NCI-H82 treated with DMSO at 0.1 percent for 48 hours (cell line): ENCODE measurements at regions not wholly inside any gene's neighbourhood (a gene's known extent, or its start where the extent isn't known, plus 50 kb on each side); places are given as distances from the start of the nearest gene placed in this dataset.
"Not testable (repeated sequence)": the region's sequence is repeated elsewhere in the genome, so short reads cannot be mapped to it uniquely, and the experiment has no call there.

Experiments
- DNase-seq: peaks from one replicate; lab custom pipeline; 2025; ENCODE audit not compliant: unreplicated experiment; lab: John Stamatoyannopoulos, UW

DNA sequence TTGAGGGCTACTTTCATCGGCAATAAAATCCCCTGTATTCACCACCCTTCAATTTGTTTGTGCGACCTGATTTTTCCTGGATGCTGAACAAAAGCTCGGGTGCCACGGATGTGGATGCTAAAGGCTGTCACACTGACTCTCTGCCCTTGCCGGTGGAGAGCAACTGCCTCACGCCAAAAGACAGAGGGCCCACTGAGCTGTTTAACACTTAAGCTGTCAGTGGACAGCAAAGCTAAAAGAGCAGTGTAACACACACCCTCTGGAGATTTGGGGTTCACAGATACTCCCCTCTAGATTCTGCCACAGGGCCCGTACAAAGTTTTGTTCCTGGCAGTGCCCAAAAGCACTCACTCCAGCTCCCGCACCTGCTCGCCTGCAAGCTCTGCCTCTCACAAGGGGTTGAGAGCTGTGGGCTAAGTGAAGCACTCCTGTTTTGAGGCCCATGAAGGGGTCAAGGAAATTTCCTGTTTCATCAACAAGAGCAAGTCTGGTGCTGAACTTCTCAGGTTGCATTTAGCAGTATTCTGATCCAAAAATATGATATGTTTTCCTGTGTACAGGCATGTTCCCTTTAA lies 1571.9 kb downstream of the ADGRL3 start:
- DNase-seq = no peak

DNA sequence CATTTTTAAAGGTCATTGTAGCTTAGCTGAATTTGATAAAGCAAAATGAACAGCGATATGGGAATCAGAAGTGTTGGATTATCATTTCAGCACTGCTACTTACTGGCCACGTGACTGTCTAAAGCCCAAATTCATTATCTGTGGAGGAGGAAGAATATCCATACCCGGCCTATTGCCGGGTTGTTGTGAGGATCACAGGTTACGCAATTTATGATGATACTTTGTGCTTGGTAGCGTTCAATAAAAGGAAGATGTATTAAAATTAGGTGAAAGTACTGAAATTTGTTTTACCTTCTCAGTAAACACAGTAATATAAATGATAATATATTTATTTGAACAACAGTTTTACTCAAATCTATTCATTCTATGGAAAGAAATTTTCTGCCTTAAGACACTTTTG lies 1540.2 kb downstream of the ADGRL3 start:
- DNase-seq = no peak

DNA sequence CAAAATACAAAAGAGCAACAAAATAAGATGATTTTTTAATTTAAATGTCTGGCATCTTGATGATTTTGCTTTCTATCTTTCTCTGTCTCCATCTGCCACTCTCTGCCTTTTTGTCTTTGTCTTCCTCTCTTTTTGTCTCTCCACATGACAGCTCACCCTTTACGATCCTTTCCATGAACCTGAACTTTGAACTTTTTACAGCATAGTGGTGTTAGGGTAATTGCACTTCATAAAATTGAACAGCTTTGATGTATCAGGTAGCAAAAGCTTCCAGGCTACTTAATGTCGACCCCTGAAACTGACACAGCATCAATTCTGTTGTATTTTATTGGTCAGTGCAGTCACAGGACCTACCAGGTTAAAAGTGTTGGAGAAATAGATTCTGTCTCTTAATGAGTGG lies 1517.0 kb downstream of the ADGRL3 start:
- no peak for DNase-seq

DNA sequence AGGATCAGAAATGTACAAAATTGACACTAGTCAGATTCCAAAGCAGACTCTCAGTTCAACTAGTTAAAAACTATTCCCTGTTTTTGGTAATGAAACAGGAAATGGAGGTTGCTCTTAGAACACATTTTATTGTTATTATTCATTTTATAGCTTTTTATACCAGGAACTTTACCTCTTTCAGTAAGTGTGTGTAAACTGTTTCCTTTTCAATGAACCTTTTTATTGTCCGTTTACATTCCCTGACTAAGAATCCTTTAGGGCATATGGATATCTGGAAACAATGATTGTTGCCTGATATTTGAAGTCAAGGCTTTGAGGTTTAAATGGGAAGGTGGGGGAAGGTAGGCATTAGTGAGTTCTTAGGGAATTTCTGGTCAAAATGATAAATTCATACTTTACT lies 1511.4 kb downstream of the ADGRL3 start:
- no peak for DNase-seq

DNA sequence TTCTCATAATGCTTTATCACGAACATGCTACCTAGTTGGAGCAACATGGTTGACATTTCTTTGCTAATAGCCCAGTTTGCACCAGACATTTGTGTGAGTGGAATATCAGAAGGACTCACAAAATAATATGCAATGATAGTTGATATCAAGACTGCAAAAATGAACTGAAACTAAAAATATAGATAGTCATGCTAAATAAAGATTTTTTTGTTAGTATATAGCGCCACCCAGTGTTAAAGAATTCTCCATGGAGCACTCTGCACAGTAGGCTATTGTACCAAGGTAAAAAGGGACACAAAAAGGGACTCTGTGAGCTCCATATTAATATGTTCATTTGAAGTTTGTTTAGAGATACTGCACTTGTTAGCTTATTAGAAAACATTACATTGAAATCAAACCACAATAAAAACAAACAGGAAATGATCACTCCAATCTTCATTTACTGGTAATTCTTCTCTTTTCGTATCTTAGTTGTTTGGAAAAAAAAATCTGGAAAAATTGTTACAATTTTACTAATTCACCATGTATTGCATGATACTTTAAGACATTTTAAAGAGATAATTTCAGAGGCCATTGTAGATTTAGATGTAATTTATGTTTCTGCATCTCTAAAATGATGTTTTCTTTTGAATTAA lies 1509.6 kb downstream of the ADGRL3 start:
- peak; percentile 1 for DNase-seq

DNA sequence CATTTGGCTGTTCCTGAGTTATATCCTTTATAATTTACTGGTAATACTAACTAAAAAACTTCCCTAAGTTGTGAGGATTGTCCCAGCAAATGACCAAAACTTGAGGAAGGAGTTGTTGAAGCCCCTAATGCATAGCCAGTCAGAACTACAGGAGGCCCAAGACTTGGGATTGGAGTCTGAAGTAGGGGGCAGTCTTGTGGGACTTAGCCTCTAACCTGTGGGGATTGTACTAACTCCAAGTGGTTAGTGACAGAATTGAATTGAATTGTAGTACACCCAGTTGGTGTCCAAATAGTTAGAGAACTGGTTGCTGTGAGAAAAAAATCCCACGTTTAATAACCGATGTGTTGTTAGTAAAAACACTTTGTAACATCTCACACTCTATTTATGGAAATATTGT lies 1506.3 kb downstream of the ADGRL3 start:
- no peak for DNase-seq

DNA sequence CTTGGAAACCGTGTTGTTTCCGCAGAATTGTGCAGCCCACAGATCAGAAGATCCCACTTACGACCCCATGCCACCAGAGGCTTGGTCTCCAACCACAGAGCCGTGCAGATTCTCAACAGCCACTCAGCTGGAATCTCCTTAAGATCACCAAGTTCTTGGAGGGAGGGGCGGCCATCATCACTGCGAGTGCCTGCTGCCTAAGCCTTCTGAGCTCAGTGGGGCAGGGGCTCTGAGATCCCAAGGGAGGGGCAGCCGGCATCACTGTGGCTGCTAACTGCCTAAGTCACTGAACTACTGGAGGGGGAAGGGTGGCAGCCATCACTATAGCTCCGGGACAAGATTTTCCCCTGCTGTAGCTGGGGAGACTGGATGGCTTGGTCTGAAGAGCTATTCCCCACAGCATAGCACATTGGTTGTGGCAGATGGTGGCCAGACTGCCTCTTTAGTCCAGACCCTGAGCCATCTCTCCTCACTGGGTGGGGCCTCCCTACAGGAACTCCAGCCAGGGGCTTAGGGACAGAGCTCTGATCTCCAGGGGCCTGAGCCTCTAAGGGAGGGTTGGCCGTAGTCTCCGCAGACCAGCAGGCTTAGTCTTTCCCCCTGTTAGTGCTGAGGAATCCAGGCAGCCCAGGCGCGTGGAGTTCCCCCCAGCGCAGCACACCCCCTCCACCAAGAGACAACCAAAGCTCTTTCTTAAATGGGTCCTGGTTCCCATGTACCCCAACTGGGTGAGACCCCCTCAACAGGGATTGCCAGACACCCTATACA lies 1483.9 kb downstream of the ADGRL3 start:
- DNase-seq = no peak

DNA sequence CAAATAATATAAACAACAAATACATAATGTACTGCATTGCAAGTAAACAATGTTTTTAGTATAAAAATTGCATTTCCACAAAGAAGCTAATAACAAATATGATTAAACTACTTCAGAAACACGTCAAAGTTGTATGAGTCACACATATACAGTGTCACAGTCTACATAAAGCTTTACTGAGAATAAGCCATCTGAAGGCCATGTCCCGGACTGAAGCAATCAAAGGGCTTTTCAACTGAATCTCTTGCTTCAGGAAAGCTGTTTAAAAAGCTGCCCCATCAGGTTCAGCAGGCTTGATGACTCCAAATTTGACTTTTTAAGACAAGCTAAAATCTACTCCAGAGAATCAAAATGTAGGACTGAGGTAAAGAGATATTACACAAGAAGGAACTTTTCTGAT lies 1476.8 kb downstream of the ADGRL3 start:
- no peak for DNase-seq

DNA sequence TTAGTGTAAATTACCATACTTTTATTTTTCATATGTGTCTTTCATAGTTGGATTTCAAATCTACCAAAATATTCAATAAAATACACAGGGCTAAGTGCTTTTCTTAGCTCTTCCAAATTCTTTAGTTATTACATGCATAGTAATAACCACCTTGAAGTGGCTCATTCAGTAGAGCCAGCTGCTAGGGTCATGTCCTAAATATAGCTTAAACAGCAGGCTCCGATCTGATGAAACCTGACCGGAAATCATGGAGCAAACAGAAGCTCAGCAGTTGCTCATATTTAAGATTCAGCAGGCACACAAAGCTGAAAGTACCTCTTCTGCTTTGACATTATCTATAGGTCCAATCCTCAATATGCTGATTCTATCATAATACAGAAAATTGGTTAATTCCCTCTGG lies 1470.4 kb downstream of the ADGRL3 start:
- DNase-seq = no peak

DNA sequence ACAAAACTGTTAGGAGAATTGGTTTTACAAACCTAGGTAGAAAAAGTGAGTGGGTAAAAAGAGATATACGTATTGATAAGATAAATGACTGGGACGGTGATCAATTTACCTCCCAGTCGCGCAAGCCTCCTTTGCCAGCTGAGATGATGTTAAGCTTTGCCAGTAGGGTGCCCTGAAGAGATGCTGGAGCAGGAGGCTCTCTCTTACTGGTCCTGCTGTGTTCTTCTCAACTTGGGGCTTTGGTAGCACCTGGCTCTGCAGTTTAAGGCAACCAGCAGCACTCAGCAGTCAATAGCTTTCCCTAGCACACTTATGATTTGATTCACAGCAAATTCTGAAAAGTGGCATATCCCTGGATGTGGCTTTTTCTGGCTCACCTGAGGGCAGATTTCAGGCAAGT lies 1461.7 kb downstream of the ADGRL3 start:
- no peak for DNase-seq

DNA sequence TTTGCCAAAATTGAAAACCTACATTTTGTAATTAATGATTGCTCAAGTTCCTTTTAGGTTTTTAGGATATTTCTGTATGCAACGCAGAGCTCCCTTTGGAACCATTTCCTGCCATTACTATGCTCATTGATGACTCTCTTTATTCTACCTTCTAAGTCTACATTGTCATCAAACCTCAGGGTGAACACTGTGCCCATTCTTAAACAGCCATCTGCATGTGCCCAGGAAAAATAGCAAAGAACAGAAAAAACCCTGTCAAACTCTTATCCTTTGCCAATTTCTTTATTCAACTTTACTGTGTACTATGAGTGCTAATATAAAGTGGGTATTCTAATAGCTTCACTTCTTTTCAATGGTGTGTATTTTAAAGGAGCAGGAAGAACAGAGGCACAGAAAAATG lies 1455.9 kb downstream of the ADGRL3 start:
- no peak for DNase-seq

DNA sequence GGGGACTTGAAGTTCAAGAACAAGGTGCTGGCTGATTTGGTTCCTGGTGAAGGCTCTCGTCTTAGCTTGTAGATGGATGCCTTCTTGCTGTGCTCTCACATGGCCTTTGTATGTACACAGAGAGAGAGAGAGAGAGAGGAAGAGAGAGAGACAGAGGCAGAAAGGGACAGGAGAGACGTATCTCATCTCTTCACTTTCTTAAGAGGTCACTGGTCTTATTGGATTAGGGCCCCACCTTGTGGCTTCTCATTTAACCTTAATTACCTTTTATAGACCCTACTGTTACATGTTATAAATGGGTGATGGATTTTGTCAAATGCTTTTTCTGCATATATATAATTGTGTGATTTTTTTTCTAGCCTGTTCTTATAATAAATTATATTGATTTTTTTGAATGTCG lies 1444.2 kb downstream of the ADGRL3 start:
- peak; percentile 33 for DNase-seq

DNA sequence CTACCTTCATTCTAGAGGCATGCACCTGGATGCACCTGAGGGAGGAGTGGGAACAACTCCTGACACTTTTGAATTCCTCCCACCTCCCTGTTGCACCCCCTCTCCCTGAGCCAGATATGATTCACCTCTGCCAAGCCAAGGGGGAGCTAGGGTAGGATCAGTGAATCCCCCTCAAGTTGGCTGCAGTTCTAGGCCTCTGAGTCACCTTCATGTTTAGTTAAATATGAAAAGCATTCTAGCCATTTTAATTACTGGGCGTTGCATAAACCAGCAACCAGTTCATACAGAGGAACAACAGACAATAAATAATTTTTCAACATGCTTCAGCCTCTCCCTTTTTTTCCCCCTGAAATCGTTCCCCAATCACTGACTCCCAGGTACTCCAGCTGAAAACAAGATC lies 1440.2 kb downstream of the ADGRL3 start:
- no peak for DNase-seq

DNA sequence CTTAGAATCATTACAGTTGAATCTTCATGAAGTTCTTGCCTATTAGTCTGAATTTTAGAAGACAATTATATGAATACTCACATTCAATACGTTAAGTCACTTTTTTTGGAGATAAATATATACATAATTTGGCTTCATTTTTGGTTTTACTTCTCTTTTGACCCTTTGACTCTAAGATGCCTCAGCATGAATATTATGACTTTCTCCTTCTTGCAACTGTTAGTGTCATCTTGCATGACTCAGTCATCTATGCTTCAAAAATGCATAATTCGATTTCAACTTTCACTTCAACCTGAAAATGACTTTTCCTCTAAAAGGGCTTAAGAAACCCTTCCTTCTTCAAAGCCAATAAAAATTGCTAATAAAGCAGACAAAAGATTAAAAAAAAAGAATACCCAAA lies 1427.5 kb downstream of the ADGRL3 start:
- DNase-seq = no peak

DNA sequence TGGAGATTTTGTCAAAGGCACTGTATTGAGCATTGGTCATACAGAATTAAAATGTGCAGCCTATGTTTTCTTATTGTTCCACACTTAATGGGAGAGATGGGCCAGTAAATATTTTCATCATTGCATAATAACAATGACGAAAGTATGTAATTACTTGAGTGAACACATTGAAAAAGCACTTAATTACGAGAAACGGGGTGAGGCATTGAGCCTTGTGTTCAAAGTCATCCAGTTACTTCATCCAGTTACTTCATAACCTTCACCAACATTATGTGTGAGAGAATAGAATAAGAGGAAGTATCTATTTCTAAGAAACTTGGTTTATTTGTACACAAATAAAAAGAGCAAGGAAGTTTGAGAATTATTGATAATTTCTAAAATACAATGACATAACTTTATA lies 1427.0 kb downstream of the ADGRL3 start:
- no peak for DNase-seq

DNA sequence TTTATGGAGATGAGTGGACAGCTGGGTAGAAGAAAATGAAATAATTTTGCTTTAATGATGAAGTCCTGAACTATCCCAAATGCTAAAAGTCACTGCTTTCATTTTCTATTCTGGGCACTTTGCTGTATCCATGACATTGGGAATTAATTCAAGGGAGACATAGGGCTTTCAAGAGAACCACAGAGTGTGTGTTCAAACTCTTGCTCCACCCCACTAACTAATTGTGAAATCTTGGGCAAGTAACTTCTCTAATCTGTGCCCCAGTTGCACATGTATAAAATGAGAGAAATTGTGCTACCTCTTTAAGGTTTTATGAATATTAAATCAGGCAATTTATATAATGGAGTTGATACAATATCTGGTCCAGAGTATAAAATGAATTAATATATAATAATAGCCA lies 1422.0 kb downstream of the ADGRL3 start:
- DNase-seq = no peak

DNA sequence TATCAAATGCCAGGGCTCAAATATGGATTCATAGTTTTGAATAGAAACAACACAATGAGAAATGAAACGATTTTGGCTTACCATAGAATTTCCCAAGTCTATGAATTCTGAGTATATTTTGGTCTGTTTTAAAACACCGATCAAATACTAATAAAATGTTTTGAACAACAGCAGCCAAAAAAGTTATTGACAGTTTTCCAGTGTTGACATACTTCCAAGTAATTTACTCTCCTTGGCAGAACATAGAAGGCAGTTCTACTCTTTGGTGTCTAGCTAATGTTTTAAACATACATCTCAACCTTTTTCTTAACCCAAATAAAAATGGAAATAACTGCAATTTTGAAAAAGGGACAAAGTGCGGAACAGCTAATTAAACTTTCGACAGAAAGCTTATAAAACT lies 1419.8 kb downstream of the ADGRL3 start:
- no peak for DNase-seq

DNA sequence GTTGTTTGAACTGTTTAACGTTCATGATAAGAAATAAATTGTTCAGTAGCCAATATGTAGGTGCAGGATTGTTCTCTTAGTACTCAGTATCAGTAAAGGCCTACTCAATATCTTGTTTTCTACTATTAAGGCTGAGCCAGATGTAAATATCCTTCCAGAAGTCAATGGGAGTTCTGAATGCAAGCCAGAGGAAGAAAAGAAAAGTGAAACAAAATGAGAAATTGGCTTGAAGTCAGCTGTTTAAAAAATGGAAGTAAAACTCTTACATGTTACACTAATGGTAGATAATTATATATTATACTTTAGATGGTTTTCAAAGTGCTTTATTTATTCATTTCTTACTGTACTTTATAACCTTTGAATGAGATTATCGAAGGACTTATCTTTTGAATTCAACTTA lies 1417.9 kb downstream of the ADGRL3 start:
- DNase-seq = no peak

DNA sequence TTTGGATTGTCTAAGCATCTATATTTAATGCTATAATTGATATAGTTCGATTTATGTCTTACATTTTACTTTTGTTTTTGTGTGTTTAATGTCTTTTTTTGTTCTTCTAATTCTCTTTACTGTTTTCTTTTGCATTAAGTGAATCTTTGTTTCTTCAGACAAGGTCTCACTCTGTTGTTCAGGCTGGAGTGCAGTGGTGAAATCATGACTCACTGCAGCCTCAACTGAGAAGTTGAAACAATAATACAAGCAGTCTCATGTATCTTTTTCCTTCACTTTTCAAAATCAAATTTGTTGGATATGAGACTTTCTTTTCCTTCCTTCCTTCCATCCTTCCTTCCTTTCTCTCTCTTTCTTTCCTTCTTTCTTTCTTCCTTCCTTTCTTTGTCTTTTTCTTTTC lies 1401.6 kb downstream of the ADGRL3 start:
- no peak for DNase-seq

DNA sequence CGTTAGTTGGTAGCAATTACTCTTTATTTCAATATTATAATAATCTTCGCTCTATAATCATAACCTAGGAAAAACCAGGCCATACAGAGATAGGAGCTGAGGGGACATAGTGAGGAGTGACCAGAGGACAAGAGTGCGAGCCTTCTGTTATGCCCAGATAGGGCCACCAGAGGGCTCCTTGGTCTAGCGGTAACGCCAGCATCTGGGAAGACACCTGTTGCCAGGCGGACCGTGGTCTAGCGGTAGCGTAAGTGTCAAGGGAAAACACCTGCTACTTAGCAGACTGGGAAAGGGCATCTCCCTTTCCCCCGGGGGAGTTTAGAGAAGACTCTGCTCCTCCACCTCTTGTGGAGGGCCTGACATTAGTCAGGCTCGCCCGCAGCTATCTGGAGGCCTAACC lies 1395.1 kb downstream of the ADGRL3 start:
- not testable (repeated sequence) for DNase-seq

DNA sequence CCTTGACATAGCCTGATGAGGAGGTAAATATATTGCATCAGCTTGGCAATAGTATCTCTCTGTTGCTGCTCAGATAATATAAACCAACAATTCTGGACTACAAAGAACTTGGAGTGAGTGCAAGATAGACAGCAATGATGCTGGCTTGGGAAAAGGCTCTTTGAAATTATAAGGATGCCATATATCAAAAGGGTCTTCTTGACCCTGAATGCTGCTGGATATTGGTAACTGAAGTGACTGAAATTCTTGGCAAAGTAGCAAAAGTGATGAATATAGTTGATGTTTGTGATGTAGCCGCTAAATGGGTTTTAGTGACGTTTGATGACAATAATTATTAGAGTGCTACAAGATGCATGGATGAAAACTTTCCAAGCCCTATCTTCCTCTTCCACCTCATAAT lies 1391.6 kb downstream of the ADGRL3 start:
- no peak for DNase-seq

DNA sequence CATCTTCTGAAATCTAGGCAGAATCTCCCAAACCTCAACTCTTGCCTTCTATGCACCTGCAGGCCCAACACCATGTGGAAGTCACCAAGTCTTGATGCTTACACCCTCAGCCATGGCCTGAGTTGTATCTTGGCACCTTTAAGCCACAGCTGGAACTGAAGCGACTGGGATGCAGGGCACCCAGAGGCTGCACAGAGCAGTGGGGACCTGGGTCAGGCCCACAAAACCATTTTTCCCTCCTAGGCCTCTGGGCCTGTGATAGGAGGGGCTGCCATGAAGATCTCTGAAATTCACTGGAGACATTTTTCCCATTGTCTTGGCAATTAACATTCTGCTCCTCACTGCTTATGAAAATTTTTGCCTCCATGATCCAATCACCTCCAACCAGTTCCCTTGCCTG lies 1388.5 kb downstream of the ADGRL3 start:
- DNase-seq = no peak

DNA sequence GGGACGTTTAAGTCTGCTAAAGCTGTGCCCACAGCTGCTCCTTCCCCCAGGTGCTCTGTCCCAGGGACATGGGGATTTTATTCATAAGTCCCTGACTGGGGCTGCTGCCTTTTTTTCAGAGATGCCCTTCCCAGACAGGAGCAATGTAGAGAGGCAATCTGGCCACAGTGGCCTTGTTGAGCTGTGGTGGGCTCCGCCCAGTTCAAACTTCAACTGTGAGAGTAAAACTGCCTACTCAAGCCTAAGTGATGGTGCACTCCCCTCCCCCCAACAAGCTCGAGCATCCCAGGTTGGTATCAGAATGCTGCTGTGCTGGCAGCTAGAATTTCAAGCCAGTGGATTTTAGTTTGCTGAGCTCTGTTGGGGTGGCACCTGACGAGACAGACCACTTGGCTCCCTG lies 1371.4 kb downstream of the ADGRL3 start:
- no peak for DNase-seq
